ENCODE measurements at regions not wholly inside any gene's neighbourhood (a gene's known extent, or its start where the extent isn't known, plus 50 kb on each side); places are given as distances from the start of the nearest gene placed in this dataset.

GRCh38 chr4:126468144-126468543 is 1153.4 kb downstream of the FAT4 start:
- Histone ChIP-seq H3K9me3 (replicated peaks in 1 of 3) (no peaks in the 10 kb centered on the region), H3K4me3 (no peak overlapping the region), H3K27ac (no peak overlapping the region), H3K36me3 (replicated peaks in 1 of 2) (no peaks in the 10 kb centered on the region), H3K4me1 (replicated peaks in 1 of 2) (no peaks in the 10 kb centered on the region), H3K27me3 (no peaks in the 10 kb centered on the region)
- intact Hi-C loops (cut with DNase I), result no loop called here
- no peak for DNase-seq
- 68 to 89% (median 82%) methylated on average over 1 of the region's 1 CpG for WGBS, 4 donors
- no peak for TF ChIP-seq POLR2A (IDR thresholded peaks at IDR 0.05)
- TF ChIP-seq, protein P1, sequence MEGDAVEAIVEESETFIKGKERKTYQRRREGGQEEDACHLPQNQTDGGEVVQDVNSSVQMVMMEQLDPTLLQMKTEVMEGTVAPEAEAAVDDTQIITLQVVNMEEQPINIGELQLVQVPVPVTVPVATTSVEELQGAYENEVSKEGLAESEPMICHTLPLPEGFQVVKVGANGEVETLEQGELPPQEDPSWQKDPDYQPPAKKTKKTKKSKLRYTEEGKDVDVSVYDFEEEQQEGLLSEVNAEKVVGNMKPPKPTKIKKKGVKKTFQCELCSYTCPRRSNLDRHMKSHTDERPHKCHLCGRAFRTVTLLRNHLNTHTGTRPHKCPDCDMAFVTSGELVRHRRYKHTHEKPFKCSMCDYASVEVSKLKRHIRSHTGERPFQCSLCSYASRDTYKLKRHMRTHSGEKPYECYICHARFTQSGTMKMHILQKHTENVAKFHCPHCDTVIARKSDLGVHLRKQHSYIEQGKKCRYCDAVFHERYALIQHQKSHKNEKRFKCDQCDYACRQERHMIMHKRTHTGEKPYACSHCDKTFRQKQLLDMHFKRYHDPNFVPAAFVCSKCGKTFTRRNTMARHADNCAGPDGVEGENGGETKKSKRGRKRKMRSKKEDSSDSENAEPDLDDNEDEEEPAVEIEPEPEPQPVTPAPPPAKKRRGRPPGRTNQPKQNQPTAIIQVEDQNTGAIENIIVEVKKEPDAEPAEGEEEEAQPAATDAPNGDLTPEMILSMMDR (IDR thresholded peaks at IDR 0.05), result no peak

DNA sequence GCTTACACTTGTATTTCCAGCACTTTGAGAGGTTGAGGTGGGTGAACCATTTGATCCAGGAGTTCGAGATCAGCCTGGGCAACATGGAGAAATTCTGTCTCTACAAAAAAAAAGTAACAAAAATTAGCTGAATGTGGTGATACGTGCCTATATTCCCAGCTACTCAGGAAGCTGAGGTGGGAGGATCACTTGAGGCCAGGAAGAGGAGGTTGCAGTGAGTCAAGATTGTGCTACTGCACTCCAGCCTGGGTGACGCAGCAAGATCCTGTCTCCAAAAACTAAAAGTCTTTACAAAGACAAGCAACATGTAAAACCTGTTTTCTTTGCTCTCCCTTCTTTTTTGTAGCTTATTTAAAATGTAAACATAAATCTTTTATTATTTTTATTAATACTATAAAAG is 1156.1 kb downstream of the FAT4 start:
- H3K4me1 ChIP-seq (replicated peaks in 1 of 2), result no peaks in the 10 kb centered on the region
- H3K36me3 ChIP-seq (replicated peaks in 1 of 2), result no peaks in the 10 kb centered on the region
- no peak overlapping the region for H3K4me3 ChIP-seq
- H3K27ac ChIP-seq, result no peak overlapping the region
- H3K27me3 ChIP-seq, result no peaks in the 10 kb centered on the region
- H3K9me3 ChIP-seq (replicated peaks in 1 of 3), result no peaks in the 10 kb centered on the region
- no peak for DNase-seq
- 63 to 72% (median 68%) methylated on average over 3 of the region's 3 CpGs for WGBS, 4 donors
- intact Hi-C loops (cut with DNase I), result no loop called here
- TF ChIP-seq, protein P1 (IDR thresholded peaks at IDR 0.05), result no peak
- TF ChIP-seq POLR2A (IDR thresholded peaks at IDR 0.05), result no peak

DNA sequence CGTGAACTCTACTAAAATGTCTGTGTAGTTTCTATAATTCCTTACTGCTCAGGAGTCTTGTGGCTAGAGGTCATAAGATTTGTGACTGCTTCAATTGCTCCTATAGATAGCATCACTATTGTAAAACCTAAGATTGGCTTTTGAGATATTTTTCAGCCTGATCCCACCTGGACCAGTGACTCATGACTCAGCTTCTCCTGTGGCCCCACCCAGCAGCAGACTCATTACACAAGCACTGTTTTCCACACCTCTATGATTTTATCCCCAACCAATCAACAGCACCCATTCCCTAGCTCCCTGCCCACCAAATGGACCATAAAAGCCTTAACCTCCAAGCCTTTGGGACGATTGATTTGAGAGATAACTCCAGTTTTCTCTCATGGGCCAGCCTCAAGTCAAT is 1157.0 kb upstream of the INTU start:
- DNase-seq, result no peak
- Histone ChIP-seq H3K27me3 (no peaks in the 10 kb centered on the region), H3K4me3 (no peak overlapping the region), H3K4me1 (replicated peaks in 1 of 2) (no peaks in the 10 kb centered on the region), H3K36me3 (replicated peaks in 1 of 2) (no peaks in the 10 kb centered on the region), H3K27ac (no peak overlapping the region), H3K9me3 (replicated peaks in 1 of 3) (no peaks in the 10 kb centered on the region)
- 62 to 76% (median 69%) methylated on average over 2 of the region's 2 CpGs for WGBS, 4 donors
- intact Hi-C loops (cut with DNase I), result no loop called here
- no peak for TF ChIP-seq POLR2A (IDR thresholded peaks at IDR 0.05)
- TF ChIP-seq, protein P1 (IDR thresholded peaks at IDR 0.05), result no peak

DNA sequence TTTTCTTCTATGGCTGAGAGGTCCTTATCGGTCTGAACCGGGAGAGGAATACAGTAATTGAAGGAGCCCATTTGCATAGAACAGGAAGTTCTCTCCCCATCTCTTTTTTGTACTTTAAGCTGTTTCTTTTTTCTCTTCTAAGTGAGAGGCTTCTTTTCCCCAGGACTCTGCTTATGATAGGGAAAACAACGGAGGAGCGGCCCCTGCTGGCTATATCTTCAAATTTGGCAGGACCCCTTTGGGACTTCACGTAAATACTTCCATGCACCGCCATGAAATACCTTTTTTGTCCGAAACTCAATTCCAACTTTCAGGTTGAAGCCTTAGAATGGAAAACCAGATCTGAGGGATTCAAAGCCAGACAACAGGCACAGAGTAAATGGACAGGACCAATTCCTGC is 1153.0 kb upstream of the INTU start:
- H3K27ac ChIP-seq, result no peak overlapping the region
- H3K36me3 ChIP-seq (replicated peaks in 1 of 2), result no peaks in the 10 kb centered on the region
- no peaks in the 10 kb centered on the region for H3K4me1 ChIP-seq (replicated peaks in 1 of 2)
- intact Hi-C loops (cut with DNase I), result no loop called here
- H3K9me3 ChIP-seq (replicated peaks in 1 of 3), result no peaks in the 10 kb centered on the region
- TF ChIP-seq, protein P1 (IDR thresholded peaks at IDR 0.05), result no peak
- TF ChIP-seq POLR2A (IDR thresholded peaks at IDR 0.05), result no peak
- 83 to 88% (median 84%) methylated on average over 7 of the region's 7 CpGs for WGBS, 4 donors
- no peak overlapping the region for H3K4me3 ChIP-seq
- no peak for DNase-seq
- no peaks in the 10 kb centered on the region for H3K27me3 ChIP-seq
